HG03571 (cell line): ENCODE measurements at regions not wholly inside any gene's neighbourhood (a gene's known extent, or its start where the extent isn't known, plus 50 kb on each side); places are given as distances from the start of the nearest gene placed in this dataset.
"Not testable (repeated sequence)": the region's sequence is repeated elsewhere in the genome, so short reads cannot be mapped to it uniquely, and the experiment has no call there.

Experiments
- ATAC-seq: cut with Tn5 transposase; IDR thresholded peaks from one replicate; pipeline ENCODE4 v1.9.1; 2021; ENCODE audit not compliant: unreplicated experiment

- no peak for ATAC-seq
Observed at GRCh38 chr3:25944329-25944728, 154.4 kb downstream of the OXSM start.

DNA sequence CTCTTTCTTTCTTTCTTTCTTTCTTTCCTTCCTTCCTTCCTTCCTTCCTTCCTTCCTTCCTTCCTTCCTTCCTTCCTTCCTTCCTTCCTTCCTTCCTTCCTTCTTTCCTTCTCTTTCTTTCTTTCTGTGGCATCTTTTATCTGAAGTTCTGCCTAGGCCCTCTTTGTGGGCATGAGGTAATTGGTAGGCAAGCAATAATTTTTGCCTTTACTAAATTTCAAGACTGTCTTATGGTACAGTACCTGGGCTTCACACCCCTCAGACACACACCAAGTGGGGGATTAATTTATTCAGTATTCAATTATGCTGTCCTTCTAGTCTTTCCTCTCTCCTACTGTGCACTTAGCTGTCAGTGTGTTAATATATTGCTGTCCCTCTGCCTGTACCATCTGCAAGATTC lies 155.5 kb downstream of the OXSM start:
- ATAC-seq = no peak

DNA sequence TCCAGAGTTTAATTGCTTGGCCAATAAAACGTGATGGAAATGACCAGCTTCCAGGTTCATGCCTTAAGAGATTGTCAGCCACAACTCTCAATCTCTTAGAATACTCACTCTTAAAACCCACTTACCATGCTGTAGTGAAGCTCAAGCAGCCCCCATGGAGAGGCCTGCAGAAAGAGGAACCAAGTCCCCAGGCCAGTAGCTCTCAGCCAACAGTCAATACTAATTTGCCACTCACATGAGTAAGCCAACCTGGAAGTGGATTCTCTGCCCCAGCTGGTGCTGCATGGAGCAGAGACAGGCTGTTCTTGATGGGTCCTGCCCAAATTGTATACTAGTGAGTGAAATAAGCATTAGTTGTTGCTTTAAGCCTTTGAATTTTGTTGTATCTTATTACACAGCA lies 155.9 kb downstream of the OXSM start:
- no peak for ATAC-seq

DNA sequence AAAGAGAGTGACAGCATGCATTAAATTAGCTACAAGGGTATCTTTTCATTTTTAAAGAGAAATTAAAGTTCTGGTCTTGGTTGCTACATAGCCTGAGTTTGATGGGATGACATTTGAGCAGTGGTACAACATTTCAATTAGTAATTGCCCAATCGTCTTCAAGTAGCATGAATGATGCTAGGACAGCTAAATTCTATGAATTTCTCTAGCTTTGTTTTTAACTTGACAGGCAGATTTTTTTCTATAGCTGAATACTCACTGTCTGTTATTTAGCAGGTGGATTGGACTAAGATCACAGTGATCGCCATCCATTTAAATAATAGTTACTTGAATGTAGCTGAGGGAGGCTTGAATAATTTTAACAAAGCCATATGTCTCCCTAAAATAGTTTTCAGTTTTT lies 162.2 kb downstream of the OXSM start:
- ATAC-seq = no peak

- no peak for ATAC-seq
Observed at GRCh38 chr3:25957026-25957425, 167.1 kb downstream of the OXSM start.

GRCh38 chr3:25960776-25961175 lies 170.9 kb downstream of the OXSM start:
- ATAC-seq = no peak

- ATAC-seq = no peak
Observed at GRCh38 chr3:25962255-25962654, 172.4 kb downstream of the OXSM start.

DNA sequence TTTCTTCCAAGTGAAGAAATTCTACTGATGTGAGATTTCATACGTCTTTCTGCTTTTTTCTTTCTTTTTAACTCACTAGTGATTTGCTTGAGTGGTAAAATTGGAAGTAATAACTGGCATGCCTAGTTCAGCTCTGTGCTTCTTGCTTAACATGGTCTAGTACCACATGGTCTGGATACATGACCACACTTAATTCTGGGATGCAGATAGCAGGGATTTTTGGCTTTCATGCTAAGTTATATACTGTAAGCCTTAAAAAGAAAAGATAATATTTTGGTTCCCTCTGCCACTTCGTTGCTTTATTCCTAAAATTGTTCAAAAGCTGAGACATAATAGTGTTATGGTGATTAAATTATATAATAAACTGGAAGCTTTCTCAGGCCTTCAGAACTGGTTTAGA lies 174.3 kb downstream of the OXSM start:
- no peak for ATAC-seq

DNA sequence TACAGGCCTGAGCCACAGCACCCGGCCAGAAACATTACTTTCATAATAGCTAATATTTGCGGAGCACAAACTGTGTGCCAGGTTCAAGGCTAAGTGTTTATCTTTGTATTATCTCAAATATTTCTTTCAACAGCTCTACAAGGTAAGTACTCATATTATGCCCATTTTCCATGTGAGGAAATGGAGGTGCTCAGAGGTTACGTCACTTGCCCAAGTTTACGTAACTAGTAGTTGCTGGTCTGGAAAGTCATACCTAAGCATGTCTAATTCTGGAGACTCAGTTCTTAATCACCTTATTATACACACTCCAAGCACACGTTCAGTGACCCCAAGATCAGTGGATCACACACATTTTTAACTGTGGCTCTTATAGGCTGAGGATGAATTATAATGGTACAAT lies 177.5 kb downstream of the OXSM start:
- no peak for ATAC-seq

- ATAC-seq = no peak
Observed at GRCh38 chr3:25971736-25972135, 181.8 kb downstream of the OXSM start.

- no peak for ATAC-seq
Observed at GRCh38 chr3:25973122-25973521, 183.2 kb downstream of the OXSM start.

- ATAC-seq = no peak
Observed at GRCh38 chr3:25982756-25983155, 192.9 kb downstream of the OXSM start.

DNA sequence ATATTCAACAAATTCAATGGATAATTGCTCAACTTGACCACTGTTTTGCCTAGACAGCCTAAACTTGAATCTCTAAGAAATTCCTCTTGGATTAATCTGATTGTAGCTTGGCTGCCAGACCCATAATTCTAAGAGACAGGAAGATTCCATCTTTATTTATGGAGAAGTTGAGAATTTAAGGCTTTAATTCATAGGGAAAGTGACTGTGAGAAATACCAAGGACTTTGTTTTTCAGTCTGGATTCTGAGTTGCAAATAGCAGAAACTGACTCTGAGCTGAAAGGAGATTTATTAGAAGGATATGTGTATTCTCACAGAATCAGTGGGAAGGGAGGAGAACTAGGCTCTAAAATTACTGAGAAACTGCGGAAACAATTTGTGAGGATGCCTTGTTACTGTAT lies 195.7 kb downstream of the OXSM start:
- ATAC-seq = no peak

- no peak for ATAC-seq
Observed at GRCh38 chr3:25992606-25993005, 202.7 kb downstream of the OXSM start.

DNA sequence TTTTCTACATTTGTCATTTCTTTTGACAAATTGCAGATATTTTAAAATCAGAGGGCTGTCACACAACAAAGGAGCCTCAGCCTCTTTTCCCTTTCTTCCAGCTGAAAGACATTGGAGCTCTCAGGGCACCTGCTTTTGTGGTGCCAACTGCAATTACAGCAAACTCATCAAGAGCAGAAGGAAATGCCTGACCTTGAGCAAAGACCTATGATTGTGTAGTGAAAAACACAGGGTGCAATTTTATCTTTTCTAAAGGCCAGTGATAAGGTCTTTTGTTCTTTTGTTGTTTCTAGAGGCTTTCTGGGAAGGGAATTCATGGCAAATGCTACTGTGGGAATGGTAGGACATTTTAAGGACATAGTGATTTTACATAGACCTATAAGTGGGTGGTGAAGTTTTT lies 214.3 kb downstream of the OXSM start:
- no peak for ATAC-seq

- ATAC-seq = no peak
Observed at GRCh38 chr3:26011276-26011675, 221.4 kb downstream of the OXSM start.

DNA sequence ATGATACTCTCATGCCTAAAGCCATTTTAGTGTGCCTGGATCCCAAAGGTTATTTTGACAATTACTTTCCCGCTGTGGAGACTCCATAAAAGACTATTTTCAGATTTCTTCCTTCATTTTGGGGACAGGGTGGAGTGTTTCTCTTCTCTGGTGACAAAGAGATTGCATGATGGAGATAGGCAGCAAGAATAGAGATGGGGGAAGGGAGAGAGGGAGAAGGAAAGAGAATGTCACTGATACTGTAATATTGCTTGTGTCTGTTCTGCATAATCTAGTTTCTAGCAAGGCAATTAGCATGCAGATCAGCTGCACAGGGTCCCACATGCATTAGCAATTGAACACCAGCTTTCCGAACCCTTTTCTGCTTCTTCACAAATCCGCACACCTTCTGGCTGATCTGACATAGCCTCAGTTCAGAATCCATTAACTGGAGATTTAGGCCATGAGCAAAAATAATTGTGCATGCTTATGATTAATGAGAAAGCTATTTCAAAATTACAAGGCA lies 222.4 kb downstream of the OXSM start:
- ATAC-seq = no peak

- ATAC-seq = no peak
Observed at GRCh38 chr3:26015752-26016151, 225.9 kb downstream of the OXSM start.

DNA sequence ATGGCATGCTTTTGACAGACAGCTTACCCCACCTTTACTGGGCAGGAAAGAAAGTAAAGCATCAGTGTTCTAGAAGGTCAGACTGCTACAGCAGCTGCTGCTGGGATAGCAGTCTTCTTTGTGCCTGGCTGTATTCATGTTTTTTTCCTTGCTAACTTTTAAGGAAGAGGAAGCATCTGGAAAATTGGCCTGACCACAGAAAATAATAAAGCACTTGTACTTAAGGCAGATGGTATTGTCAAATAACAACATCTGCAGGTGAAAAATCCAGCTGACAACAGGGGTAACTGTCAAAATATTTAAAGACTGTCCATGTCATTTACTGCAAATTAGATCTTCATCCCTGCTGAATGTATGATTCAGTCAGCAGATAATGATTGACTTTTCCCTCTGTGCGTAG lies 229.0 kb downstream of the OXSM start:
- ATAC-seq = no peak

DNA sequence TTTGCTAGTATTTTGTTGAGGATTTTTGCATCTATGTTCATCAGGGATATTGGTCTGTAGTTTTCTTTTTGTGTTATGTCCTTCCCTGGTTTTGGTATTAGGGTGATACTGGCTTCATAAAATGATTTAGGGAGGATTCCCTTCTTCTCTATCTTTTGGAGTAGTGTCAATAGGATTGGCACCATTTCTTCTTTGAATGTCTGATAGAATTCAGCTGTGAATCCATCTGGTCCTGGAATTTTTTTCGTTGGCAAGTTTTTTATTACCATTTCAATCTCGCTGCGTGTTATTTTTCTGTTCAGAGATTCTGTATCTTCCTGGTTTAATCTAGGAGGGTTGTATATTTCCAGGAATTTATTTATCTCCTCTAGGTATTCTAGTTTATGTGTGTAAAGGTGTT lies 234.3 kb downstream of the OXSM start:
- not testable (repeated sequence) for ATAC-seq

DNA sequence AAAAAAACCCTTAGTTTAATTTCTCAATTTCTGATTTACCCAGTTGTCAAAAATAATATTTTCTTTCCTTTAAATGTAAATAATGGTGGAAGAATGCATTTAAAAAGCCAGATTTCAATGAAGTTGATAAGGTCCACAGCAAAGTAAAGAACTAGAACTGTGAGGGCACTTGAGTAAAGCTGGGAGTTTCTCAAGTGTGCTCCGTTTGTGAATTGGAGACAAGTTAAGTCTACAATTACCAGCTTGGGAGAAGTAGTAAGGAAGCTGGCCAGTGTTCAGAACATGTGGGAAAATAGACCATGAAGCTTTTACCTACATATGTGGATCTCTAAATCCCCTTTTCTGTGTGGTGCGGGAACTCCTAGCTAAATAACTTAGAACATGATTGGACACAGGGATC lies 239.4 kb downstream of the OXSM start:
- ATAC-seq = no peak

GRCh38 chr3:26042126-26042525 lies 252.2 kb downstream of the OXSM start:
- not testable (repeated sequence) for ATAC-seq

DNA sequence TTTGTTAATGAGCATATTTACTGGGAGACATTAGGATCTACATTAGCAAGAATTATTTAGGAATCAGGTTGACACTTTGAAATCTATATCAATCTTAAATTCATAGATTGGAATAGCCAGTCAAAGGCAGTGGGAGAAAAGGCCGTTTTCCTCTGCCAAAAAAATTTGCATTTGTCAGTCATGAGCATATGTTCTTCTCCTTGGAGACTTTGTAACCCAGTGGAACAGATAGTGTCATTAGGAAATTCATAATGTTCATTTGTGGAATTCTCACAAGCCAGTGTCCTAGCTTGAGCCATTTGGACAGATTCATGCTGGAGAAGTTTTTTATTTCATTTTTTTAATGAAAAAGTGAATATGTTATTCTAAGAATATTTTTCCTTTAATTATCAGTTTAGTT lies 260.1 kb downstream of the OXSM start:
- no peak for ATAC-seq

DNA sequence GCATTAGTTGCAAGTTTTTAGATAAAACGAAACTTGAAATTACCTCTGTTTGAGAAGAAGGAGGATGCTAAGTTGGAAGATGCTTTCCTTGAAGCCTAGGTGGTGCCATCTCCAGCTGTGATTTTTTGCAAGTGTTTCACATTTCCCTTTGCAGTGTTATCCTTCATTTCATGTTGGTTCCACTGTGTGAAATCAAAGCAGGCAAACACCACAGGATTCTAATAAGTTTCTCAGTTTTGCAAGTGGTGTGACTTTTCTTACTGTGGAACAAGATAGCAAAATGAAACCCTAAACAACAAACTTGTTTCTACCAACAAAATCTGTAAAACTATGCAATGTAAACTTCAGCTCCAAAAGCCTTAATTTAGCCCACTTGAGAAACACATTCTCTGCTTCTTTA lies 260.9 kb downstream of the OXSM start:
- ATAC-seq = no peak
